Fibroblast of the aortic adventitia (primary cell): ENCODE measurements at regions not wholly inside any gene's neighbourhood (a gene's known extent, or its start where the extent isn't known, plus 50 kb on each side); places are given as distances from the start of the nearest gene placed in this dataset.

ENCODE experiments used
- DNase-seq: peaks from one replicate; pipeline ENCODE4 v3.0.0-alpha.2; 2010; ENCODE audit warnings: low read depth
- H3K4me3 ChIP-seq: 2 replicates; pipeline ENCODE4 v1.5.1; 2011; ENCODE audit warnings: low read depth, mild to moderate bottlenecking, control low read depth, low read length, moderate library complexity
- TF ChIP-seq, protein P1 (sequence below): IDR thresholded peaks from 2 replicates; pipeline ENCODE4 v1.5.1; 2011; ENCODE audit warnings: mild to moderate bottlenecking, low read length, control low read depth, inconsistent platforms; ENCODE audit not compliant: insufficient read depth

DNA sequence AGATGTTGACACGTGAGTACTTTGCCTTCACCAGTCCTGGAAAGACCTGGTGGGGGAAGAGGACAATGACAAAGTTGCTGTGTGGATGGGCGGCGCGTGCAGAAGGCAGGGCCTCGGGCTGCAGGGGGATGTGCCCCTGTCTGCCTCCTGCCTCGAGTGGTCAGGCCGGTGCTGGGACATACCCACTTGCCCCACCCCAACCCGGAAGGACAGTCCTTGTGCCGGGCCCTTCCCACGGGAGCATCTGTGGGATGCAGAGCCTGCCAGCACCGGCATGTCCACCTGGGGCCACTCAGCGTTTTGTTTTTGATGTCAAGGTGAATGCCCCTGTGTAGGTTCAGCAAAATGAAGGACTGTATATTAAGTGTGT is 60.5 kb upstream of the BHLHE23 start:
- TF ChIP-seq, protein P1, sequence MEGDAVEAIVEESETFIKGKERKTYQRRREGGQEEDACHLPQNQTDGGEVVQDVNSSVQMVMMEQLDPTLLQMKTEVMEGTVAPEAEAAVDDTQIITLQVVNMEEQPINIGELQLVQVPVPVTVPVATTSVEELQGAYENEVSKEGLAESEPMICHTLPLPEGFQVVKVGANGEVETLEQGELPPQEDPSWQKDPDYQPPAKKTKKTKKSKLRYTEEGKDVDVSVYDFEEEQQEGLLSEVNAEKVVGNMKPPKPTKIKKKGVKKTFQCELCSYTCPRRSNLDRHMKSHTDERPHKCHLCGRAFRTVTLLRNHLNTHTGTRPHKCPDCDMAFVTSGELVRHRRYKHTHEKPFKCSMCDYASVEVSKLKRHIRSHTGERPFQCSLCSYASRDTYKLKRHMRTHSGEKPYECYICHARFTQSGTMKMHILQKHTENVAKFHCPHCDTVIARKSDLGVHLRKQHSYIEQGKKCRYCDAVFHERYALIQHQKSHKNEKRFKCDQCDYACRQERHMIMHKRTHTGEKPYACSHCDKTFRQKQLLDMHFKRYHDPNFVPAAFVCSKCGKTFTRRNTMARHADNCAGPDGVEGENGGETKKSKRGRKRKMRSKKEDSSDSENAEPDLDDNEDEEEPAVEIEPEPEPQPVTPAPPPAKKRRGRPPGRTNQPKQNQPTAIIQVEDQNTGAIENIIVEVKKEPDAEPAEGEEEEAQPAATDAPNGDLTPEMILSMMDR = no peak
- no peak for DNase-seq
- no peak overlapping the region for H3K4me3 ChIP-seq

DNA sequence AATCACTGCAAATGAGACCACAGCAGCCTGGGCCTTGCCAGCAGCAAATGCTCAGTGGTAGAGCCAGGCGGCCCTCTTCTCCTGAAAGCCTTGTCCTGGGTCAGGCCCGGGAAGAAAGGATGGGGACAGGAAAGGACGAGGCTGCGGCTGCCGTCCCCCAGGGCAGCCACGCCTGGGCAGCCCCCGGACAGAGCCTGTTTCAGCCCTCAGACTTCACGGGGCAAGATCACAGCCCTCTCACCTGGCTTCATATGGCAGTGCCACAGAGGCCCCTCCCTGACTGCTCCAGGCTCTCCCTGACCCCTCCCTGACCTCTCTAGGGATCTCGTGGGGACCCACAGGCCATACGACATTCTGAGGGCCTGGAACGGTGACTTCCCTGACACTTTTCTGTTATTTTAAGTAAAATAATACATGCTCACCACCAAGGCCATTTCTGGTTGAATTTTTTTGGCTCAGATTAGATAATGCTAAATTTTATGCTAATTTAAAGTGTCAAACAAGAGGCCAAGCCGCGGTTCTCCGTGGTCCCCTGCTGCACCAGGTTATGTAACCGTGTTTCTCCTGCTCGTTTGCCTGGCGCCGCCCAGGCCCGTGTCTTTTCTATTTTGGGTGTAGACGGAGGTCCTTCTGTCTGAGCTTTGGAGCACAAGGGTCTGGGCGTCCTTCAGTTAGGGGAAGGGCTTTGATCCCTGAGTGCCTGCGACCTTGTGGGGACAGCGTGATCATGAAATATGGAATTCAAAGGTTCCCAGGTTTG is 59.9 kb upstream of the BHLHE23 start:
- TF ChIP-seq, protein P1 = no peak
- DNase-seq = no peak
- H3K4me3 ChIP-seq = no peak overlapping the region

DNA sequence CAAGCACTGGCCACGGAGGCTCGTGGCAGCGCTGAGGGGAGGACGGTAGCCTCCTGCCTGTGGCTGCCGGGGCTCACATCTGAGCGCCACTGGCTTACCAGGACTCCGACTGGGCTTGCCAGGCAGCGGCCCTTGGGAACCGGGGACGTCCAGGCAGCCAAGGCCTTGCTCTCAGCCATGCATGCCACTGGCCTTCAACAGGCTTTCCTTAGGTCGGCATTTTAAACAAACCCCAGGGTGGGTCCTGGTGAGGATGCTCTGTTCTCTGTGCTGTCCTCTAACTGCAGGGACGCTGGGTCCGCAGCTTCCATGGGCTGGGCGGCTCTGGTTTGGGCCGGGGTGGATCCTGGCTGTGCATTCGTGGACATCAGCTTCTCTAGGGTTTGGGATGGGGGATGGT is 59.1 kb upstream of the BHLHE23 start:
- no peak for DNase-seq
- no peak overlapping the region for H3K4me3 ChIP-seq
- TF ChIP-seq, protein P1 = no peak

DNA sequence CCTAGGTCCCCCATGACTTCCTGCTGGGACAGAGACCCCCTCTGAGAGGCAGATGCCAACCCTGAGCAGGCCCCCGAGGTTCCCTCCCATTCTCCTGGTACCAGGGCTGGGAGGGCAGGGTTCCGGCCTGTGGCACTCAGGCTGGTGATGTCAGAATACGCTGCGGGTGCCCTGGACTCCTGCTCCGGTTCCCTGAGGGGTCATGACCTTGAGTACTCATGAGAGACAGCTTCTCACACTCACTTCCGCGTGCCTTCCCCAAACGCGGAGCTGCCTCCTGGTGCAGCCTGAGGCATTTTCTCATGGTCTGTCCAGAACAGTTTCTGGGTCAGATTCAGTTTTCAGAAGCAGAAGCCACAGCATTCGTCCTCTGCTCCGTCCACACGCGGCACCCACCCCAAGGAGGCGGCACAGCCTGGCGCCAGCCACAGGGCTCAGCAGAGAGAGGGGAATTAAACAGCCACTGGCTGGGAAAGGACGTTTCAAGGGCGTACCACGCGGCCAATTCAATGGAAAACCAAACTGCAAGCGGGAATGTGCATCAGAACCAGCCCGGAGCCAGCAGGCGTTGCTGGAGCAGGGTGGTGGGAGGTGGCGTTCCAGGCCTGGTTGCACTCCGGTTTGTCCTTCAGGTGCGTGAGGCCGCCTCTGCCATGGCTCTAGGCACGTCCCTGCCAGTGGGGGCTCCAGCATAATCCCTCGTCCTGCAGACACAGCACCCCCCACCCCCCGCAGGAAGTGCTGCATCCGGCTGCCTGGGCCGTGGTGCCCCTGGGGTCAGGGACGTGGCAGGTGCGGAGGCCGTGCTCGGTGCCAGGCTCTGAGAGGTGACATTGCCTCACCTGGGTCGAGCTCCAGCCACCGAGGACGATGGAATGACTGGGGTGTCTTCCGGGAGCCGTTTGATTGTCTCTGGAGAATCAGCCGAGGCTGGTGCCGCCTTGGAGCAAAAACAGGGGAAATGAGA is 58.3 kb upstream of the BHLHE23 start:
- TF ChIP-seq, protein P1 = no peak
- H3K4me3 ChIP-seq = no peak overlapping the region
- DNase-seq = no peak

DNA sequence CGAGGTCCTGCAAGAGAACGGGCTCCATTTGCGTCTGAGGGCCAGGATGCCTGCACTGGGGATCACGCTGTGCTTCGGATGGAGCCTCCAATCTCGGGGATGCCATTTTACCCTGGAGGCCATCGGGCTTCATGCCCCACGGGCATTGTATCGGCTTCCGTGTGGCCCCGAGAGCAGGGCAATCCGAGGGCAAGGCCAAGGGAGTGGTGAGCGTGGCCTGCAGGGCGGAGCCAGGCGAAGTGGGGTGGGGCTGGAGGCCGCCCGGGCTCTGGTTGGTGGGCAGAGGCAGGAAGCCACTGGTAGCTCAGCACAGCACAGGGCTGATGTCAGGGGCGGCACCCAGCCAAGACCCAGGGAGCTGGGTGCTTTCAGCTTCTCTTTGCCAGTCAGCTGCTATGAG is 57.5 kb upstream of the BHLHE23 start:
- no peak overlapping the region for H3K4me3 ChIP-seq
- DNase-seq = no peak
- TF ChIP-seq, protein P1 = no peak

DNA sequence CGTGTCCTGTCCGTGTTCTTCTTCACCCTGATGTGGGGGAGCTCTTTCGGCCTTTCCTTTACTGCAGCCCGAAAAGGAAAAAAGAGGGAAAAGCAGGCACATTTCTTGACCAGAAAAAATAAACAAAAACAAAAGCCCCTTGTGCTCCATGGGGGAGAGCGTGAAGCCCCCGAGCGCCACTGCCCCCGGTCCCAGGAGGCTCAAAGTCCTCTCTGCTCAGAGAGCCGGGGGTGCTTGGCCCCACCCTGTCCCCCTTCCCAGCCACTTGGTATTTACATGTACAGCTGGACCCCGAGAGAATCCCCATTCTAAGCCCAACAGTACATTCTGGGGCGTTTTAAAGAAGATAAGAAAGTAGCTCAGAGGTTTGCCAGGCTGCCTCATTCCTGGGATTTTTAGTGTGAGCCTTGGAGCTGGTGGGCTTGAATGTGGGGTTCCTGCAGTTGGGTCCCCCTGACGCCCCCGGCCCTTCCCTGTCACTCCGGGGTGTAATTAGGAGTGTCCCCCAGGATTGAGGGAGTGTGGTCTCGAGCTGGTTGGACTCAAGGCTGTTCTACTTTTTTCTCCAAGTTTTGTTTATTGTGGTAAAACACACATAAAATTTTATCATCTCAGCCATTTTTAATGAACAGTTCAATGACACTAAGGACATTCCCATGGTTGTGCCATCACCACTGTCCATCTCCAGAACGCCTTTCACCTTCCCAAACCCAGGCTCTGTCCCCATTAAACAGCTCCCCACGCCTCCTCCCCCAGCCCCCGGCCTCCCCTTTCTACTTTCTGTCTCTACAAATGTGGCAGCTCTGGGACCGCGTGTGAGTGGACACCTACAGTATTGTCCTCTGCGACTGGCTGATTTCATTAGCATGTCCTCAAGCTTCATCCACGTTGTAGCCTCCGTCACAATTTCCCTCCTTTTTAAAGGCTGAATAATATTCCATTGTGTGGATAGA is 55.7 kb upstream of the BHLHE23 start:
- TF ChIP-seq, protein P1 = no peak
- no peak for DNase-seq
- no peak overlapping the region for H3K4me3 ChIP-seq
